ENCODE measurements at regions not wholly inside any gene's neighbourhood (a gene's known extent, or its start where the extent isn't known, plus 50 kb on each side); places are given as distances from the start of the nearest gene placed in this dataset.

DNA sequence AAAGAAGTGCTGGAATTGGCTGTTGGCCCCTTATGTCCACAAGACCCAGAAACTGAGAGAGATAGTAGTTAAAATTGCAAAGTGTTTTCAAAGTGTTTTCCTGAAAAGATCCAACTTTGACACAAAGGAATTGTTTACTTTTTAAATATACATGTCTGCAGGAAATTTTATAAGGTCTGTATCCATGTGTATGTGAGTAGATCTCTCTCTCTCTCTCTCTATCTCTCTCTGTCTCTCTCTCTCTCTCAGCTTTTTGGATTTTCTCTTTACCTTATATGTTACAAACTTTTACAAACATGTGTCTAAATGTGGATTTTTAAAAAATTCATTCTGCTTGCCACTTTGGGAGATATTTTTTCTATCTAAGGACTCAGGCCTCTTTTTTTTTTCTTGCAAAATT is 358.6 kb downstream of the SIPA1L2 start:
- no peak overlapping the region for H3K27ac Mint-ChIP-seq
- no peak for TF ChIP-seq ATF2 (CRISPR knock-in tag; IDR thresholded peaks at IDR 0.05; ENCODE audit: borderline replicate concordance, low read depth)
- TF ChIP-seq SMAD4 (CRISPR knock-in tag; IDR thresholded peaks at IDR 0.05), result no peak
- TF ChIP-seq EMX1 (CRISPR knock-in tag; IDR thresholded peaks at IDR 0.05), result no peak
- TF ChIP-seq ZNF138 (CRISPR knock-in tag; conservative IDR thresholded peaks at IDR 0.05), result no peak
- no peak for TF ChIP-seq E2F1 (CRISPR knock-in tag; IDR thresholded peaks at IDR 0.05)
- no peak for TF ChIP-seq FOXP1 (CRISPR knock-in tag; IDR thresholded peaks at IDR 0.05; ENCODE audit: borderline replicate concordance)
- no peak for TF ChIP-seq IRF1 (CRISPR knock-in tag; IDR thresholded peaks at IDR 0.05)
- no peak for TF ChIP-seq NR1H2 (CRISPR knock-in tag; IDR thresholded peaks at IDR 0.05)
- no peak for TF ChIP-seq CDX4 (CRISPR knock-in tag; IDR thresholded peaks at IDR 0.05; ENCODE audit: borderline replicate concordance)
- no peak for TF ChIP-seq CREM (CRISPR knock-in tag; IDR thresholded peaks at IDR 0.05)
- no peak for TF ChIP-seq HMGXB4 (CRISPR knock-in tag; IDR thresholded peaks at IDR 0.05)
- no peak for TF ChIP-seq ZNF396 (CRISPR knock-in tag; IDR thresholded peaks at IDR 0.05; ENCODE audit: borderline replicate concordance)
- no peak for TF ChIP-seq ZNF232 (CRISPR knock-in tag; IDR thresholded peaks at IDR 0.05)
- TF ChIP-seq TCF7 (CRISPR knock-in tag; IDR thresholded peaks at IDR 0.05; ENCODE audit: low read depth), result no peak
- no peak for TF ChIP-seq SMAD3 (CRISPR knock-in tag; IDR thresholded peaks at IDR 0.05; ENCODE audit: borderline replicate concordance)
- TF ChIP-seq MYBL2 (CRISPR knock-in tag; IDR thresholded peaks at IDR 0.05), result no peak
- TF ChIP-seq SOX15 (CRISPR knock-in tag; IDR thresholded peaks at IDR 0.05), result no peak
- TF ChIP-seq ATF6 (CRISPR knock-in tag; IDR thresholded peaks at IDR 0.05), result no peak
- TF ChIP-seq ZNF671 (CRISPR knock-in tag; IDR thresholded peaks at IDR 0.05), result no peak
- no peak overlapping the region for H3K4me3 Mint-ChIP-seq
- H3K36me3 Mint-ChIP-seq, result no peaks in the 10 kb centered on the region
- peaks cover 19% of the 10 kb centered on the region for H3K27me3 Mint-ChIP-seq (ENCODE audit: low read depth)
- ChIA-PET CTCF (no interaction called here), POLR2A (no interaction called here)
- no peaks in the 10 kb centered on the region for H3K9me3 Mint-ChIP-seq
- ATAC-seq (no peak), DNase-seq (ENCODE audit: low spot score) (no peak)
- peaks cover 16% of the 10 kb centered on the region for H3K4me1 Mint-ChIP-seq

DNA sequence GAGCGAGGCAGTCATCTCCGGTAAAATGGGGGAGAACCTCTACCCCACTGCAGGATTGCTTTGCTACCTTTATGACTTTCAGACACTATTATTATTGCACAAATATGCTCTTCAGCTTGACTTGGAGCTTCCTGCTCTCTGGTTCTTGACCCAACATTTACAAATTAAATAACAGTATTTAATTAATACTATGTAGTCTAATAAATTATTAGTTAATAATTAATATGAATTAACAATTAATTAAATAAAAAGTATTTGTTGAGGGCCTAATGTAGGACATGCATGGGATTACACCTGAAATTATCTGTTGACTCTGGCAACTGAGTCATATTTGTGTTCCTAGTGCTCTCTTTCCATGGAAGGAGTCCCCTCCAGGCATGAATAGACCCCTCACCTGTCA is 359.9 kb downstream of the SIPA1L2 start:
- no peaks in the 10 kb centered on the region for H3K9me3 Mint-ChIP-seq
- no peaks in the 10 kb centered on the region for H3K36me3 Mint-ChIP-seq
- POLR2A ChIA-PET, result no interaction called here
- CTCF ChIA-PET, result interaction anchor here (0.9 to 1.2 kb wide), 2 partner anchors 10 to 386 kb away, joined by 3 read pairs; no protein-coding TSS in a partner anchor
- no peak overlapping the region for H3K4me3 Mint-ChIP-seq
- peaks cover 17% of the 10 kb centered on the region for H3K4me1 Mint-ChIP-seq
- peaks cover 17% of the 10 kb centered on the region for H3K27me3 Mint-ChIP-seq (ENCODE audit: low read depth)
- DNase-seq (ENCODE audit: low spot score), result no peak
- TF ChIP-seq FOXP1 (CRISPR knock-in tag; IDR thresholded peaks at IDR 0.05; ENCODE audit: borderline replicate concordance) (no peak), CREB1 (CRISPR knock-in tag; IDR thresholded peaks at IDR 0.05) (no peak), TCF7 (CRISPR knock-in tag; IDR thresholded peaks at IDR 0.05; ENCODE audit: low read depth) (no peak), ZNF138 (CRISPR knock-in tag; conservative IDR thresholded peaks at IDR 0.05) (no peak), ATF6 (CRISPR knock-in tag; IDR thresholded peaks at IDR 0.05) (no peak), HMGA2 (CRISPR knock-in tag; IDR thresholded peaks at IDR 0.05) (peak; percentile 62; the same call in 1 of the 2 replicates)
- no peak overlapping the region for H3K27ac Mint-ChIP-seq
- no peak for ATAC-seq
